GM23338 (cell line): ENCODE measurements at regions not wholly inside any gene's neighbourhood (a gene's known extent, or its start where the extent isn't known, plus 50 kb on each side); places are given as distances from the start of the nearest gene placed in this dataset.

ENCODE experiments used
- ATAC-seq: fragments of 200-7000 bp; cut with Tn5 transposase; 3 replicates; pipeline ENCODE4 v1.9.1; 2020
- DNase-seq: peaks from one replicate; pipeline ENCODE4 v3.0.0-alpha.2; 2015; ENCODE audit warnings: low spot score
- H2AFZ ChIP-seq: fragments of 200-600 bp; sonication (generic); 2 replicates; pipeline ENCODE4 v1.8.0; 2016; ENCODE audit warnings: antibody characterized with exemption, mild to moderate bottlenecking, moderate library complexity
- H3F3A ChIP-seq: fragments of 200-600 bp; sonication (generic); replicated peaks from 2 replicates; pipeline ENCODE4 v1.8.0; 2017; ENCODE audit warnings: antibody characterized with exemption, mixed run types, low read depth
- H3K27ac ChIP-seq: fragments of 200-600 bp; sonication (generic); 2 replicates; pipeline ENCODE4 v1.6.1; 2016; ENCODE audit warnings: low read depth
- H3K27me3 ChIP-seq: fragments of 200-600 bp; sonication (generic); 2 replicates; pipeline ENCODE4 v1.8.0; 2016; ENCODE audit warnings: mild to moderate bottlenecking, mixed run types, moderate library complexity; ENCODE audit not compliant: insufficient read depth
- H3K36me3 ChIP-seq: fragments of 200-600 bp; sonication (generic); 2 replicates; pipeline ENCODE4 v1.8.0; 2016; ENCODE audit warnings: mild to moderate bottlenecking; ENCODE audit not compliant: insufficient read depth
- H3K4me1 ChIP-seq: fragments of 200-600 bp; sonication (generic); 2 replicates; pipeline ENCODE4 v1.8.0; 2016; ENCODE audit warnings: mild to moderate bottlenecking, moderate library complexity; ENCODE audit not compliant: insufficient read depth
- H3K4me2 ChIP-seq: fragments of 200-600 bp; sonication (generic); 2 replicates; pipeline ENCODE4 v1.7.1; 2017; ENCODE audit warnings: mixed run types
- H3K4me3 ChIP-seq: fragments of 200-600 bp; sonication (generic); 2 replicates; pipeline ENCODE4 v1.6.1; 2016; ENCODE audit warnings: mixed run types
- H3K79me2 ChIP-seq: fragments of 200-600 bp; sonication (generic); replicated peaks from 2 replicates; pipeline ENCODE4 v1.8.0; 2017; ENCODE audit warnings: mild to moderate bottlenecking; ENCODE audit not compliant: insufficient read depth
- H3K9me2 ChIP-seq: fragments of 200-600 bp; sonication (generic); 2 replicates; pipeline ENCODE4 v1.8.0; 2017; ENCODE audit not compliant: insufficient read depth
- H4K20me1 ChIP-seq: fragments of 200-600 bp; sonication (generic); replicated peaks from 2 replicates; pipeline ENCODE4 v1.8.0; 2017; ENCODE audit warnings: mild to moderate bottlenecking; ENCODE audit not compliant: insufficient read depth
- H3K27ac Mint-ChIP-seq: 2 replicates; pipeline ENCODE4 v1.8.0; 2020; ENCODE audit warnings: inconsistent platforms, mild to moderate bottlenecking, moderate library complexity, mixed read lengths
- H3K27me3 Mint-ChIP-seq: 3 replicates; pipeline ENCODE4 v1.8.0; 2022; ENCODE audit warnings: low read depth, mild to moderate bottlenecking, moderate library complexity, mixed read lengths, inconsistent platforms; ENCODE audit not compliant: insufficient read depth, poor library complexity
- H3K36me3 Mint-ChIP-seq: 3 replicates; pipeline ENCODE4 v1.8.0; 2021; ENCODE audit warnings: low read depth, mild to moderate bottlenecking, inconsistent platforms, moderate library complexity, mixed read lengths
- H3K4me1 Mint-ChIP-seq: 3 replicates; pipeline ENCODE4 v1.8.0; 2020; ENCODE audit warnings: mild to moderate bottlenecking, inconsistent platforms, mixed read lengths
- H3K4me3 Mint-ChIP-seq: 3 replicates; pipeline ENCODE4 v1.8.0; 2021; ENCODE audit warnings: moderate library complexity, mild to moderate bottlenecking, inconsistent platforms, mixed read lengths
- H3K9me3 Mint-ChIP-seq: 3 replicates; pipeline ENCODE4 v1.8.0; 2020; ENCODE audit warnings: moderate library complexity, mild to moderate bottlenecking, inconsistent platforms, mixed read lengths
- CREB1 ChIP-seq: fragments of 250-450 bp; sonication (Bioruptor Pico); IDR thresholded peaks from 2 replicates; pipeline ENCODE4 v1.5.0; 2020; ENCODE audit warnings: low read depth, mild to moderate bottlenecking, moderate library complexity
- EZH2 ChIP-seq: fragments of 200-600 bp; sonication (generic); IDR thresholded peaks from one replicate; pipeline ENCODE4 v1.8.0; 2017; ENCODE audit warnings: antibody characterized with exemption, mild to moderate bottlenecking, low read depth; ENCODE audit not compliant: unreplicated experiment
- EZH2phosphoT487 ChIP-seq: fragments of 200-600 bp; sonication (generic); IDR thresholded peaks from one replicate; pipeline ENCODE4 v1.8.1; 2018; ENCODE audit warnings: antibody characterized with exemption; ENCODE audit not compliant: unreplicated experiment
- POLR2AphosphoS5 ChIP-seq: IDR thresholded peaks from 2 replicates; pipeline ENCODE4 v1.6.1; 2016; ENCODE audit warnings: antibody characterized with exemption, low read depth
- STAT1 ChIP-seq: IDR thresholded peaks from one replicate; pipeline ENCODE4 v1.6.1; 2016; ENCODE audit warnings: antibody characterized with exemption; ENCODE audit not compliant: unreplicated experiment
- ZNF331 ChIP-seq: fragments of 250-450 bp; sonication (Bioruptor Pico); IDR thresholded peaks from 2 replicates; pipeline ENCODE4 v1.5.0; 2020; ENCODE audit warnings: low read depth, mild to moderate bottlenecking, moderate library complexity
- TF ChIP-seq, protein P1 (sequence below), 2 experiments: fragments of 200-600 bp in 1 of 2; sonication (generic) in 1 of 2; conservative IDR thresholded peaks; 2 replicates each; pipeline versions ENCODE4 v1.5.1 to v1.6.1; 2016 to 2017; ENCODE audit warnings: antibody characterized with exemption in 2 of 2, low read depth in 2 of 2, mild to moderate bottlenecking in 2 of 2, moderate library complexity in 1 of 2
- TF ChIP-seq, protein P2 (sequence below): fragments of 250-450 bp; sonication (Bioruptor Pico); IDR thresholded peaks from 2 replicates; pipeline ENCODE4 v1.5.0; 2020; ENCODE audit warnings: mild to moderate bottlenecking, moderate library complexity
- TF ChIP-seq, protein P3 (sequence below): IDR thresholded peaks from one replicate; pipeline ENCODE4 v1.6.1; 2018; ENCODE audit warnings: antibody characterized with exemption; ENCODE audit not compliant: unreplicated experiment

DNA sequence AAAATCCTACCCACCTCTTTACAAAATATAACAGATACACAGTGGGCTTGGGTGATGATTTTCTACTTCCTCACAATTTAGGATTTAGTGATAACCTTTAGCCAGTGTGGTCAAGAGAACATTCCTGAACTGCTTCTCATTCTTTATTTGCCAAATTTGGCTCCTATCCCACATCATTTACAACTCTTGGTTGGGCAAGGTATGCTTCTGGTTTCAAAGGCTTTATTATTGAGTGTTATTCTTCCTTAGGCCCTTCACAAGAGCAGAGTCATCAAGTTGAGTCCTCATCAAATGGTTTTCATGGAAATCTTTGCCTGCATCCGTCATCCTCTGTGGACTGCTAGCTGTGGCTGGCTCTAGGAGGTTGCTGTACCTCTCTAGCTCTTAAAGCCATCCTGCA is 472.0 kb upstream of the ETAA1 start:
- Histone ChIP-seq H3K36me3 (no peaks in the 10 kb centered on the region), H2AFZ (no peak overlapping the region), H3K9me2 (no peaks in the 10 kb centered on the region), H3K4me1 (no peaks in the 10 kb centered on the region), H3F3A (no peaks in the 10 kb centered on the region), H4K20me1 (no peaks in the 10 kb centered on the region), H3K4me2 (no peak overlapping the region), H3K79me2 (no peaks in the 10 kb centered on the region), H3K27ac (no peak overlapping the region), H3K27me3 (no peaks in the 10 kb centered on the region), H3K4me3 (no peak overlapping the region)
- Mint-ChIP-seq H3K27ac (no peak overlapping the region), H3K9me3 (no peaks in the 10 kb centered on the region), H3K27me3 (no peaks in the 10 kb centered on the region), H3K4me1 (no peaks in the 10 kb centered on the region), H3K36me3 (no peaks in the 10 kb centered on the region), H3K4me3 (no peak overlapping the region)
- DNase-seq (no peak), ATAC-seq (no peak)
- TF ChIP-seq, protein P1, sequence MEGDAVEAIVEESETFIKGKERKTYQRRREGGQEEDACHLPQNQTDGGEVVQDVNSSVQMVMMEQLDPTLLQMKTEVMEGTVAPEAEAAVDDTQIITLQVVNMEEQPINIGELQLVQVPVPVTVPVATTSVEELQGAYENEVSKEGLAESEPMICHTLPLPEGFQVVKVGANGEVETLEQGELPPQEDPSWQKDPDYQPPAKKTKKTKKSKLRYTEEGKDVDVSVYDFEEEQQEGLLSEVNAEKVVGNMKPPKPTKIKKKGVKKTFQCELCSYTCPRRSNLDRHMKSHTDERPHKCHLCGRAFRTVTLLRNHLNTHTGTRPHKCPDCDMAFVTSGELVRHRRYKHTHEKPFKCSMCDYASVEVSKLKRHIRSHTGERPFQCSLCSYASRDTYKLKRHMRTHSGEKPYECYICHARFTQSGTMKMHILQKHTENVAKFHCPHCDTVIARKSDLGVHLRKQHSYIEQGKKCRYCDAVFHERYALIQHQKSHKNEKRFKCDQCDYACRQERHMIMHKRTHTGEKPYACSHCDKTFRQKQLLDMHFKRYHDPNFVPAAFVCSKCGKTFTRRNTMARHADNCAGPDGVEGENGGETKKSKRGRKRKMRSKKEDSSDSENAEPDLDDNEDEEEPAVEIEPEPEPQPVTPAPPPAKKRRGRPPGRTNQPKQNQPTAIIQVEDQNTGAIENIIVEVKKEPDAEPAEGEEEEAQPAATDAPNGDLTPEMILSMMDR (conservative IDR thresholded peaks at IDR 0.05; ENCODE audit: low read depth in 2 of 2): no peak
- TF ChIP-seq, protein P2, sequence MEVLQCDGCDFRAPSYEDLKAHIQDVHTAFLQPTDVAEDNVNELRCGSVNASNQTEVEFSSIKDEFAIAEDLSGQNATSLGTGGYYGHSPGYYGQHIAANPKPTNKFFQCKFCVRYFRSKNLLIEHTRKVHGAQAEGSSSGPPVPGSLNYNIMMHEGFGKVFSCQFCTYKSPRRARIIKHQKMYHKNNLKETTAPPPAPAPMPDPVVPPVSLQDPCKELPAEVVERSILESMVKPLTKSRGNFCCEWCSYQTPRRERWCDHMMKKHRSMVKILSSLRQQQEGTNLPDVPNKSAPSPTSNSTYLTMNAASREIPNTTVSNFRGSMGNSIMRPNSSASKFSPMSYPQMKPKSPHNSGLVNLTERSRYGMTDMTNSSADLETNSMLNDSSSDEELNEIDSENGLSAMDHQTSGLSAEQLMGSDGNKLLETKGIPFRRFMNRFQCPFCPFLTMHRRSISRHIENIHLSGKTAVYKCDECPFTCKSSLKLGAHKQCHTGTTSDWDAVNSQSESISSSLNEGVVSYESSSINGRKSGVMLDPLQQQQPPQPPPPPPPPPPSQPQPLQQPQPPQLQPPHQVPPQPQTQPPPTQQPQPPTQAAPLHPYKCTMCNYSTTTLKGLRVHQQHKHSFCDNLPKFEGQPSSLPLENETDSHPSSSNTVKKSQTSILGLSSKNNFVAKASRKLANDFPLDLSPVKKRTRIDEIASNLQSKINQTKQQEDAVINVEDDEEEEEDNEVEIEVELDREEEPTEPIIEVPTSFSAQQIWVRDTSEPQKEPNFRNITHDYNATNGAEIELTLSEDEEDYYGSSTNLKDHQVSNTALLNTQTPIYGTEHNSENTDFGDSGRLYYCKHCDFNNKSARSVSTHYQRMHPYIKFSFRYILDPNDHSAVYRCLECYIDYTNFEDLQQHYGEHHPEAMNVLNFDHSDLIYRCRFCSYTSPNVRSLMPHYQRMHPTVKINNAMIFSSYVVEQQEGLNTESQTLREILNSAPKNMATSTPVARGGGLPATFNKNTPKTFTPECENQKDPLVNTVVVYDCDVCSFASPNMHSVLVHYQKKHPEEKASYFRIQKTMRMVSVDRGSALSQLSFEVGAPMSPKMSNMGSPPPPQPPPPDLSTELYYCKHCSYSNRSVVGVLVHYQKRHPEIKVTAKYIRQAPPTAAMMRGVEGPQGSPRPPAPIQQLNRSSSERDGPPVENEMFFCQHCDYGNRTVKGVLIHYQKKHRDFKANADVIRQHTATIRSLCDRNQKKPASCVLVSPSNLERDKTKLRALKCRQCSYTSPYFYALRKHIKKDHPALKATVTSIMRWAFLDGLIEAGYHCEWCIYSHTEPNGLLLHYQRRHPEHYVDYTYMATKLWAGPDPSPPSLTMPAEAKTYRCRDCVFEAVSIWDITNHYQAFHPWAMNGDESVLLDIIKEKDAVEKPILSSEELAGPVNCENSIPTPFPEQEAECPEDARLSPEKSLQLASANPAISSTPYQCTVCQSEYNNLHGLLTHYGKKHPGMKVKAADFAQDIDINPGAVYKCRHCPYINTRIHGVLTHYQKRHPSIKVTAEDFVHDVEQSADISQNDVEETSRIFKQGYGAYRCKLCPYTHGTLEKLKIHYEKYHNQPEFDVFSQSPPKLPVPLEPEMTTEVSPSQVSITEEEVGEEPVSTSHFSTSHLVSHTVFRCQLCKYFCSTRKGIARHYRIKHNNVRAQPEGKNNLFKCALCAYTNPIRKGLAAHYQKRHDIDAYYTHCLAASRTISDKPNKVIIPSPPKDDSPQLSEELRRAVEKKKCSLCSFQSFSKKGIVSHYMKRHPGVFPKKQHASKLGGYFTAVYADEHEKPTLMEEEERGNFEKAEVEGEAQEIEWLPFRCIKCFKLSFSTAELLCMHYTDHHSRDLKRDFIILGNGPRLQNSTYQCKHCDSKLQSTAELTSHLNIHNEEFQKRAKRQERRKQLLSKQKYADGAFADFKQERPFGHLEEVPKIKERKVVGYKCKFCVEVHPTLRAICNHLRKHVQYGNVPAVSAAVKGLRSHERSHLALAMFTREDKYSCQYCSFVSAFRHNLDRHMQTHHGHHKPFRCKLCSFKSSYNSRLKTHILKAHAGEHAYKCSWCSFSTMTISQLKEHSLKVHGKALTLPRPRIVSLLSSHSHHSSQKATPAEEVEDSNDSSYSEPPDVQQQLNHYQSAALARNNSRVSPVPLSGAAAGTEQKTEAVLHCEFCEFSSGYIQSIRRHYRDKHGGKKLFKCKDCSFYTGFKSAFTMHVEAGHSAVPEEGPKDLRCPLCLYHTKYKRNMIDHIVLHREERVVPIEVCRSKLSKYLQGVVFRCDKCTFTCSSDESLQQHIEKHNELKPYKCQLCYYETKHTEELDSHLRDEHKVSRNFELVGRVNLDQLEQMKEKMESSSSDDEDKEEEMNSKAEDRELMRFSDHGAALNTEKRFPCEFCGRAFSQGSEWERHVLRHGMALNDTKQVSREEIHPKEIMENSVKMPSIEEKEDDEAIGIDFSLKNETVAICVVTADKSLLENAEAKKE: no peak
- TF ChIP-seq EZH2: no peak
- no peak for TF ChIP-seq POLR2AphosphoS5
- no peak for TF ChIP-seq ZNF331 (CRISPR knock-in tag)
- TF ChIP-seq, protein P3, sequence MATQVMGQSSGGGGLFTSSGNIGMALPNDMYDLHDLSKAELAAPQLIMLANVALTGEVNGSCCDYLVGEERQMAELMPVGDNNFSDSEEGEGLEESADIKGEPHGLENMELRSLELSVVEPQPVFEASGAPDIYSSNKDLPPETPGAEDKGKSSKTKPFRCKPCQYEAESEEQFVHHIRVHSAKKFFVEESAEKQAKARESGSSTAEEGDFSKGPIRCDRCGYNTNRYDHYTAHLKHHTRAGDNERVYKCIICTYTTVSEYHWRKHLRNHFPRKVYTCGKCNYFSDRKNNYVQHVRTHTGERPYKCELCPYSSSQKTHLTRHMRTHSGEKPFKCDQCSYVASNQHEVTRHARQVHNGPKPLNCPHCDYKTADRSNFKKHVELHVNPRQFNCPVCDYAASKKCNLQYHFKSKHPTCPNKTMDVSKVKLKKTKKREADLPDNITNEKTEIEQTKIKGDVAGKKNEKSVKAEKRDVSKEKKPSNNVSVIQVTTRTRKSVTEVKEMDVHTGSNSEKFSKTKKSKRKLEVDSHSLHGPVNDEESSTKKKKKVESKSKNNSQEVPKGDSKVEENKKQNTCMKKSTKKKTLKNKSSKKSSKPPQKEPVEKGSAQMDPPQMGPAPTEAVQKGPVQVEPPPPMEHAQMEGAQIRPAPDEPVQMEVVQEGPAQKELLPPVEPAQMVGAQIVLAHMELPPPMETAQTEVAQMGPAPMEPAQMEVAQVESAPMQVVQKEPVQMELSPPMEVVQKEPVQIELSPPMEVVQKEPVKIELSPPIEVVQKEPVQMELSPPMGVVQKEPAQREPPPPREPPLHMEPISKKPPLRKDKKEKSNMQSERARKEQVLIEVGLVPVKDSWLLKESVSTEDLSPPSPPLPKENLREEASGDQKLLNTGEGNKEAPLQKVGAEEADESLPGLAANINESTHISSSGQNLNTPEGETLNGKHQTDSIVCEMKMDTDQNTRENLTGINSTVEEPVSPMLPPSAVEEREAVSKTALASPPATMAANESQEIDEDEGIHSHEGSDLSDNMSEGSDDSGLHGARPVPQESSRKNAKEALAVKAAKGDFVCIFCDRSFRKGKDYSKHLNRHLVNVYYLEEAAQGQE: no peak
- TF ChIP-seq CREB1 (CRISPR knock-in tag): no peak
- no peak for TF ChIP-seq EZH2phosphoT487
- TF ChIP-seq STAT1: no peak
